Esophagus muscularis mucosa (tissue), 4 donors: ENCODE measurements at regions not wholly inside any gene's neighbourhood (a gene's known extent, or its start where the extent isn't known, plus 50 kb on each side); places are given as distances from the start of the nearest gene placed in this dataset.

ENCODE experiments used
- CTCF ChIP-seq, 3 experiments: fragments of 200-600 bp in 2 of 3; fragments of 450-650 bp in 1 of 3; sonication (generic) in 2 of 3; IDR thresholded peaks; one replicate each; pipeline ENCODE4 v1.5.1; 2017 to 2019; ENCODE audit warnings: antibody characterized with exemption in 3 of 3, mild to moderate bottlenecking in 2 of 3, moderate library complexity in 1 of 3
- EP300 ChIP-seq: sonication (generic); formaldehyde crosslinking; IDR thresholded peaks from one replicate; pipeline ENCODE4 v1.6.1; 2017; ENCODE audit warnings: antibody characterized with exemption
- POLR2A ChIP-seq: fragments of 450-650 bp; IDR thresholded peaks from one replicate; pipeline ENCODE4 v1.6.1; 2017; ENCODE audit warnings: antibody characterized with exemption, moderate library complexity, mild to moderate bottlenecking, low read depth

- TF ChIP-seq CTCF (IDR thresholded peaks at IDR 0.05) = no peak
- no peak for TF ChIP-seq EP300
- TF ChIP-seq POLR2A = no peak
Measured at GRCh38 chr12:11946161-11946560, 124.6 kb upstream of the BCL2L14 start.
